ENCODE measurements at regions not wholly inside any gene's neighbourhood (a gene's known extent, or its start where the extent isn't known, plus 50 kb on each side); places are given as distances from the start of the nearest gene placed in this dataset.
"Not testable (repeated sequence)": the region's sequence is repeated elsewhere in the genome, so short reads cannot be mapped to it uniquely, and the experiment has no call there.

DNA sequence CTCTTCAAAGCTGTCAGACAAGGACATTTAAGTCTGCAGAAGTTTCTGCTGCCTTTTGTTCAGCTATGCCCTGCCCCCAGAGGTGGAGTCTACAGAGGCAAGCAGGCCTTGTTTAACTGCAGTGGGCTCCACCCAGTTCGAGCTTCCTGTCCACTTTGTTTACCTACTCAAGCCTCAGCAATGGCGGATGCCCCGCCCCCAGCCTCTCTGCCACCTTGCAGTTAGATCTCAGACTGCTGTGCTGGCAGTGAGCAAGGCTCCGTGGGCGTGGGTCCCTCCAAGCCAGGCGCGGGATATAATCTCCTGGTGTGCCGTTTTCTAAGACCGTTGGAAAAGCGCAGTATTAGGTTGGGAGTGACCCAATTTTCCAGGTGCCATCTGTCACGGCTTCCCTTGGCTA lies 144.5 kb upstream of the GOT2 start:
- not testable (repeated sequence) for TF ChIP-seq EZH2 (IDR thresholded peaks at IDR 0.05; ENCODE audit: low read length, unreplicated experiment); EZH2phosphoT487 (IDR thresholded peaks at IDR 0.05; ENCODE audit: borderline replicate concordance, low read length)
- TF ChIP-seq, protein P1, sequence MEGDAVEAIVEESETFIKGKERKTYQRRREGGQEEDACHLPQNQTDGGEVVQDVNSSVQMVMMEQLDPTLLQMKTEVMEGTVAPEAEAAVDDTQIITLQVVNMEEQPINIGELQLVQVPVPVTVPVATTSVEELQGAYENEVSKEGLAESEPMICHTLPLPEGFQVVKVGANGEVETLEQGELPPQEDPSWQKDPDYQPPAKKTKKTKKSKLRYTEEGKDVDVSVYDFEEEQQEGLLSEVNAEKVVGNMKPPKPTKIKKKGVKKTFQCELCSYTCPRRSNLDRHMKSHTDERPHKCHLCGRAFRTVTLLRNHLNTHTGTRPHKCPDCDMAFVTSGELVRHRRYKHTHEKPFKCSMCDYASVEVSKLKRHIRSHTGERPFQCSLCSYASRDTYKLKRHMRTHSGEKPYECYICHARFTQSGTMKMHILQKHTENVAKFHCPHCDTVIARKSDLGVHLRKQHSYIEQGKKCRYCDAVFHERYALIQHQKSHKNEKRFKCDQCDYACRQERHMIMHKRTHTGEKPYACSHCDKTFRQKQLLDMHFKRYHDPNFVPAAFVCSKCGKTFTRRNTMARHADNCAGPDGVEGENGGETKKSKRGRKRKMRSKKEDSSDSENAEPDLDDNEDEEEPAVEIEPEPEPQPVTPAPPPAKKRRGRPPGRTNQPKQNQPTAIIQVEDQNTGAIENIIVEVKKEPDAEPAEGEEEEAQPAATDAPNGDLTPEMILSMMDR (conservative IDR thresholded peaks at IDR 0.05; ENCODE audit: low read depth, low read length), result not testable (repeated sequence)

All from PC-3 (cell line).